Subcutaneous abdominal adipose tissue (tissue), 5 donors: ENCODE measurements at regions not wholly inside any gene's neighbourhood (a gene's known extent, or its start where the extent isn't known, plus 50 kb on each side); places are given as distances from the start of the nearest gene placed in this dataset.

ENCODE experiments used
- H3K27ac ChIP-seq: one replicate; pipeline ENCODE4 v1.7.0; 2013; ENCODE audit warnings: low read depth, mild to moderate bottlenecking, inconsistent platforms, low read length, moderate library complexity
- H3K27me3 ChIP-seq, 5 donors: one replicate each; pipeline ENCODE4 v1.7.0; 2013; ENCODE audit warnings: low read length in 5 of 5, inconsistent platforms in 1 of 5; ENCODE audit not compliant: control insufficient read depth in 5 of 5, insufficient read depth in 4 of 5
- H3K36me3 ChIP-seq, 5 donors: one replicate each; pipeline ENCODE4 v1.7.0; 2013; ENCODE audit warnings: low read length in 5 of 5; ENCODE audit not compliant: control insufficient read depth in 5 of 5, insufficient read depth in 5 of 5
- H3K4me1 ChIP-seq, 5 donors: one replicate each; pipeline ENCODE4 v1.7.0; 2013; ENCODE audit warnings: low read length in 5 of 5, mild to moderate bottlenecking in 3 of 5, moderate library complexity in 1 of 5; ENCODE audit not compliant: control insufficient read depth in 5 of 5, insufficient read depth in 5 of 5
- H3K4me3 ChIP-seq, 5 donors: one replicate each; pipeline ENCODE4 v1.7.0; 2013; ENCODE audit warnings: low read length in 5 of 5, low read depth in 1 of 5
- H3K9ac ChIP-seq, 5 donors: one replicate each; pipeline ENCODE4 v1.7.0; 2013; ENCODE audit warnings: low read length in 5 of 5, mild to moderate bottlenecking in 4 of 5, moderate library complexity in 3 of 5
- H3K9me3 ChIP-seq, 5 donors: one replicate each; pipeline ENCODE4 v1.7.0; 2013; ENCODE audit warnings: low read length in 5 of 5; ENCODE audit not compliant: control insufficient read depth in 5 of 5
- donor health status: healthy.
- donor health status: healthy.
- donor health status: healthy.
- donor health status: healthy.
- donor health status: healthy.

DNA sequence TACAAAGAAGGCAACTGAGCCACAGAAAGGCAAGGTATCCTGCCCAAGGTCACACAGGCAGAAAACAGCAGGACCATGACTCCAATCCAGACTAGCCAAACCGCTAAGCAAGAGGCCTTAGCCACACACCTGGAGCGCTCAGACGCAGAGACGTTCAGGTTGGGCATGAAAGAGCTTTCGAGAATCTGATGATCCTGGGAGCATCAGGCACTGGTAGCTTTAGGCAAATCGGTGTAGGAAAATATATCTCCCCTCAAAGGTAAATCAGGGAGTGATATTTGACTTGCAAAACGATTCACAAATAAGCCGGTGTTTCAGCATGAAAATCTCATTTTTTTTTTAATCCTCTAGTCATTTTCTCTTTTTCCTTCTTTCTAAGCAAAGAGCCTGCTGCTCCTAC, 279.0 kb downstream of the MRTFB start:
- Histone ChIP-seq H3K27ac (no peak overlapping the region), H3K9me3 (peaks cover 0 to 9% (median 0%) of the 10 kb centered on the region in 5 donors), H3K36me3 (no peaks in the 10 kb centered on the region), H3K4me3 (no peak overlapping the region), H3K27me3 (no peaks in the 10 kb centered on the region), H3K9ac (no peak overlapping the region), H3K4me1 (peaks cover 2 to 20% (median 13%) of the 10 kb centered on the region in 5 donors)

DNA sequence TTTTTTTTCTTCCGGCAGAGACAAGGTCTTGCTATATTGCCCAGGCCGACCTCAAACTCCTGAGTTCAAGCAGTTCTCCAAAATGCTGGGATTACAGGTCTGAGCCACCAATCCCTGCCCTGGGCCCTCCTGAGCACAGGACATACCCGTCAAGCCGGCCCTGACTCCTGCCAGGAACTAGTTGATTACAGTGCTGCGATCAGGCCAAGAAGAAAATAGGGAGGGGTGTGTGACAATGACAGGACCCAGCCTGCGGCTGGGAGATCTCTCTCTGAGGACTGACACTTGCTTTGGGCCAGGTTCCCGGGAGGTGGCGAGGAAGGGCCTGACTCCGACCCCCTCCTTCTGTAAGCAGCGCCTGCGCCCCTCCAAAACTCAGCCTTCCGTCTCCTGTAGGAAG, 276.6 kb downstream of the MRTFB start:
- Histone ChIP-seq H3K9ac (no peak overlapping the region), H3K4me1 (peaks cover 0 to 20% (median 10%) of the 10 kb centered on the region in 5 donors), H3K27me3 (no peaks in the 10 kb centered on the region), H3K9me3 (peaks cover 0 to 12% (median 0%) of the 10 kb centered on the region in 5 donors), H3K36me3 (no peaks in the 10 kb centered on the region), H3K4me3 (no peak overlapping the region), H3K27ac (no peak overlapping the region)

DNA sequence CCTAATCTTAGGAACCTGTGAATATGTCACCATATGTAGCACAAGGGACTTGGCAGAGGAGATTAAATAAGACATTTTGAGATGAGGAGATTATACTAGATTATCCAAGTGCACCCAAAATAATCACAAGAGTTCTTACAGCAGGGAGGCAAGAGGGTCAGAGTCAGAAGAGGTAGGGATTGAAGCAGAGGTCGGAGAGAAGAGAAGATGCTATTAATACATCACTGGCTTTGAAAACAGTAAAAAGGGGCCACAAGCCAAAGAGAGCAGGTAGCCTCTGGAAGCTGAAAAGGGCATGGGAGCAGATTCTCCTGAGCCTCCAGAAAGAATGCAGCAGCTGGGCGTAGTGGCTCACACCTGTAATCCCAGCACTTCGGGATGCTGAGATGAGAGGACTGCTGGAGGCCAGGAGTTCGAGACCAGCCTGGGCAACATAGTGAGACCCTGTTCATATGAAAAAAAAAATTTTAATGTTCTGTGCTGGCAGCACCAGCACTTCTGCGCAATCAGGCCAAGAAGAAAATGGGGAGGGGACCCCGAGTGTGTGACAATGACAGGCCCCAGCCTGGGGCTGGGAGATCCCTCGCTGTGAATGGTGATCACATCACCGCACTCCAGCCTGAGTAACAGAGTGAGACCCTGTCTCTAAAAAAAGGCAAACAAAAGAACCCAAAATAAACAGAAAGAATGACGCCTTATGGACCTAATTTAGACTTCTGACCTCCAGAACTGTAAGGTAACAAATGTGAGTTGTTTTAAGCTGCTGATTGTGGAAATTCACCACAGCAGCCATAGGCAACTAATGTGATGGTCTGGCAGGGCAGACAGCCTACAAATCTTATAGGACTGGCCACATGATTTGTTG, 275.4 kb downstream of the MRTFB start:
- peaks cover 0 to 16% (median 7%) of the 10 kb centered on the region in 5 donors for H3K9me3 ChIP-seq
- peaks cover 0 to 20% (median 10%) of the 10 kb centered on the region in 5 donors for H3K4me1 ChIP-seq
- no peak overlapping the region for H3K27ac ChIP-seq
- no peaks in the 10 kb centered on the region for H3K27me3 ChIP-seq
- no peak overlapping the region for H3K4me3 ChIP-seq
- no peak overlapping the region for H3K9ac ChIP-seq
- H3K36me3 ChIP-seq: no peaks in the 10 kb centered on the region

DNA sequence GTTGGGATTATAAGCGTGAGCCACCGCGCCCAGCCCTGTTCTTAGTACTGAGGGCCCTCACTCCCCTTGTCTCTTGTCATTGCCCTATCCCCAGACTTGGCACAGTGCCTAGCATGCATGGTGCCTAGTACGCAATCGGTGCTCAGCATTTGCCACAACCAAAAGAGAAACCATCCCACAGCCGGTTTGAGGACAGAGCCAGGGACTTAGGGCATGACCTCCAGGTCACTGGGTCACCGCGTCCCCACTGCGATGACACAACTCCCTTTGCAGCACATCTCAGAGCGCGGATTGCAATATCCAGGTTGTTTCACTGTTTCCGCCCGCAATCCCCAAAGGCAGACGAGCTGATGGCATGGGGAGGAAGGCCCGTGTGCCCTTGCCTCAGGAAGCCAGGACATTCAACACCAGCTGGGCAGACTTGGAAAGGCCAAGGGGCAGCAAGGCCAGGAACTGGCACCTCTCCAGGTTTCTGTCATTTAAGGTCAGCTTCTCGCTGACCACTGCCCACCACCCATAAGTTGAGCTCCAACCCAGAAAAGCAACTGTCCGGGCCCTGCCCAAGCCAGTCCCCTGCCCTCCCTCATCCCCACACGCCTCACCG, 274.5 kb downstream of the MRTFB start:
- no peak overlapping the region for H3K9ac ChIP-seq
- no peak overlapping the region for H3K4me3 ChIP-seq
- H3K27ac ChIP-seq: peak overlapping the region; percentile 39
- H3K9me3 ChIP-seq: peaks cover 0 to 16% (median 7%) of the 10 kb centered on the region in 5 donors
- peaks cover 0 to 16% (median 9%) of the 10 kb centered on the region in 5 donors for H3K4me1 ChIP-seq
- H3K27me3 ChIP-seq: no peaks in the 10 kb centered on the region
- no peaks in the 10 kb centered on the region for H3K36me3 ChIP-seq

DNA sequence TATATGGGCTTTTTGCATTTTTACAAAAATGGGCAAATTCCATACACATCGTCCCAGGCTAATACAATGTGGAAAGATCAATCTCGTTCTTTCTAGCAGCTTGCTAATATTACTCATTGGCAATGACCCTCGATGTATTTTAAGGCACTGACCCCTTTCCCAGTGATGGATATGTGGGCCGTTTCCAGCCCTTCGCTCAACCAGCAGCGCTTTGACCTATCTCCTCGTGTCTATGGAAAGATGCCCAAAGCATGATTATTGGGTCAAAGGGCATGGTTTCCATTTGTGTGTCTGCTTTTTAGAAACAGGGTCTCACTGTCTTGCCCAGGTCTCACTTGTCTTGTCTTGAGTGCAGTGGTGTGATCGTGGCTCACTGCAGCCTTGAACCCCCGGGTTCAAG, 273.8 kb downstream of the MRTFB start:
- peaks cover 0 to 12% (median 9%) of the 10 kb centered on the region in 5 donors for H3K4me1 ChIP-seq
- peak overlapping the region; percentile 39 for H3K27ac ChIP-seq
- no peak overlapping the region for H3K4me3 ChIP-seq
- H3K9me3 ChIP-seq: peaks cover 0 to 16% (median 7%) of the 10 kb centered on the region in 5 donors
- H3K27me3 ChIP-seq: no peaks in the 10 kb centered on the region
- H3K36me3 ChIP-seq: no peaks in the 10 kb centered on the region
- H3K9ac ChIP-seq: no peak overlapping the region

DNA sequence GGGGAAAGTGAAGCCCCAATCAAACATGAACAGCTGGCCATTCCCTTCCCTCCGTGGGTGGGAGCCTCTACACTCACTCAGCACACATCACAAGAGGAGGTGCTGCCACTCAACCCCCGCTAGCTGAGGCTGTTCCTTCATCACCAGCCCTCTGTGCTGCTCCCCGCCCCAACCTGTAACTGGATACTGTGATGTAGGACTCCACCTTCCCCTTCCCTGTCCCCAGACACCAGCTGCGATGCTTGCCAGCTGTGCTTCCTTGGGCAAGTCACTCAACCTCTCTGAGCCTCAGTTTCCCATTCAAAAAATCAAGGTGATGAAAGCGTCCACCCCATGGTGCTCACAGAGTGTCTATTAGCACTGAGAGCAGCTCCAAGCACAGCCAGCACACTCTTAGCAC, 273.2 kb downstream of the MRTFB start:
- no peak overlapping the region for H3K4me3 ChIP-seq
- no peaks in the 10 kb centered on the region for H3K27me3 ChIP-seq

DNA sequence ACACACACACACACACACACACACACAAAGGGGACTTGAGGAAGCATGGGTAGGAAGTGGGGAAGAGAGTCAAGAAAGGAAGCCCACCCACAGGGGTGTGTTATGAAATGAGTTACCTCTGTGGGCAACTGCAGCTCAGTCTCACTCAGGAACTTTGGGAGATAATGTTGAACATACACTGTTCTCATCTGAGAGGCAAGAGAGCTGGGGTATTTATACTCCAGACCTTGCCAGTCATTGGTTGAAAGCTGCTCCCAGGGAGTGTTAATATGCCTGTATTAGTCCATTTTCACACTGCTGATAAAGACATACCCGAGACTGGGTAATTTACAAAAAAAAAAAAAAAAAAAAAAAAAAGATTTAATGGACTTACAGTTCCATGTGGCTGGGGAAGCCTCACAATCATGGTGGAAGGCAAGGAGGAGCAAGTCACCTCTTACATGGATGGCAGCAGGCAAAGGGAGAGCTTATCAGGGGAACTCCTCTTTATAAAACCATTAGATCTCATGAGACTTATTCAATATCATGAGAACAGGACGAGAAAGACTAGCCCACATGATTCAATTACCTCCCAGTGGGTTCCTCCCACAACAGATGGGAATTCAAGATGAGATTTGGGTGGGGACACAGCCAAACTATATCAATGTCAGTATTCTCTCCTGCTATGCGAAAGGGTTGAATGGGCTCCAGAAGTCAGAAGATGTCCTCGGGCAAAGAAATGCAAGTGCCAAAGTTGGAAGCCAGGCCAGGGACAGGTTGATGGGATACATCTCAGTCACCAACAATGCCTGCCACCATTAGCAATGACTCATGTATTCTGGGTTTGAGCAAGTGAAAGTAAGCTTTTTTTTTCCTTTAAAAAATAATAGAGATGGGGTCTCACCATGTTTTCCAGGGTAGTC, 270.5 kb downstream of the MRTFB start:
- no peaks in the 10 kb centered on the region for H3K36me3 ChIP-seq
- no peak overlapping the region for H3K4me3 ChIP-seq
- peaks cover 0 to 14% (median 7%) of the 10 kb centered on the region in 5 donors for H3K9me3 ChIP-seq
- no peaks in the 10 kb centered on the region for H3K27me3 ChIP-seq
- H3K4me1 ChIP-seq: peaks cover 0 to 26% (median 18%) of the 10 kb centered on the region in 5 donors
- no peak overlapping the region for H3K9ac ChIP-seq
- no peak overlapping the region for H3K27ac ChIP-seq

More for the DNA sequence above, 273.2 kb downstream of the MRTFB start:
- Histone ChIP-seq H3K4me1 (peaks cover 0 to 14% (median 10%) of the 10 kb centered on the region in 5 donors), H3K27ac (no peak overlapping the region), H3K9me3 (peaks cover 0 to 16% (median 7%) of the 10 kb centered on the region in 5 donors), H3K36me3 (no peaks in the 10 kb centered on the region), H3K9ac (no peak overlapping the region)

DNA sequence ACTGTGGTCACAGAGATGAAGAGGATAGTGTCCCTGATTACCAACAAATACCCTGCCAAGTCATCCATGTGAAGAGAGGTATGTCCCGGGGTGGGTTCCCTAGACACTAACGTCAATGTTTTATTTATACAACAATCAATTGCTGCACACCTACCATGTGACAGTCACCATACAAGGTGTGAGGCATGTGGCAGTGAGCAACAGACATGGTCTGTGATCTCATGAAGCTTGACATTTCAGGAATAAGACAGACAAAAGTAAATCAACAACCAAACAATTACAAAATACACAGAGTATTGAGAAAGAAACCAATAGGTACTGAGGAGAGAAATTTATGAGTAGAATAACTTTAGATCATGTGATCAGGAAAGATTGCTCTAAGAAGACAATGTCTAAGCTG, 268.6 kb downstream of the MRTFB start:
- H3K27me3 ChIP-seq: no peaks in the 10 kb centered on the region
- H3K9me3 ChIP-seq: peaks cover 0 to 7% (median 6%) of the 10 kb centered on the region in 5 donors
- no peak overlapping the region for H3K4me3 ChIP-seq
- no peaks in the 10 kb centered on the region for H3K36me3 ChIP-seq
- peaks cover 0 to 20% (median 8%) of the 10 kb centered on the region in 5 donors for H3K4me1 ChIP-seq
- no peak overlapping the region for H3K9ac ChIP-seq
- H3K27ac ChIP-seq: peak overlapping the region; percentile 69

DNA sequence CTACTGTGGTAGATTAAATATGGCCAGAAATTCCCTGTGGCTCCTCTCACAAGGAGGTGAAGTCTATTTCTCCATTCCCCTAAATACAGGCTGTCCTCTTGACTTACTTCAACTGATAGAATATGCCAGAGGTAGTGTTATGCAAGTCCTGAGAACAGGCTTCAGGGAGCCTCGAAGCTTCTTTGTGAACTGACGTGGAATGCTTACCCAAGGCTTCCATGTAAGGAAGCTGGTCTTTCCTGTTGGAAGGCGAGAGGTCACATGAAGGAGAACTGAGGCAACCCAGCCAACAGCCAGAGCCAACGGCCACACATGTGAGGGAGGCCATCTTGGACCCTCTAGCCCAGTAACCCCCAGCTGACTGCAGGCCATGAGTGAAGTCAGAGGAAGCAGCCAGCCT, 267.9 kb downstream of the MRTFB start:
- H3K9ac ChIP-seq: no peak overlapping the region
- H3K4me1 ChIP-seq: peaks cover 0 to 21% (median 8%) of the 10 kb centered on the region in 5 donors
- H3K36me3 ChIP-seq: no peaks in the 10 kb centered on the region
- no peaks in the 10 kb centered on the region for H3K27me3 ChIP-seq
- peak overlapping the region; percentile 69 for H3K27ac ChIP-seq
- H3K9me3 ChIP-seq: peaks cover 0 to 7% (median 6%) of the 10 kb centered on the region in 5 donors
- no peak overlapping the region for H3K4me3 ChIP-seq
